HG02870 (cell line): ENCODE measurements at regions not wholly inside any gene's neighbourhood (a gene's known extent, or its start where the extent isn't known, plus 50 kb on each side); places are given as distances from the start of the nearest gene placed in this dataset.

Source experiments
- ATAC-seq: cut with Tn5 transposase; IDR thresholded peaks from one replicate; pipeline ENCODE4 v1.9.1; 2021; ENCODE audit warnings: mild to moderate bottlenecking, moderate library complexity; ENCODE audit not compliant: unreplicated experiment

DNA sequence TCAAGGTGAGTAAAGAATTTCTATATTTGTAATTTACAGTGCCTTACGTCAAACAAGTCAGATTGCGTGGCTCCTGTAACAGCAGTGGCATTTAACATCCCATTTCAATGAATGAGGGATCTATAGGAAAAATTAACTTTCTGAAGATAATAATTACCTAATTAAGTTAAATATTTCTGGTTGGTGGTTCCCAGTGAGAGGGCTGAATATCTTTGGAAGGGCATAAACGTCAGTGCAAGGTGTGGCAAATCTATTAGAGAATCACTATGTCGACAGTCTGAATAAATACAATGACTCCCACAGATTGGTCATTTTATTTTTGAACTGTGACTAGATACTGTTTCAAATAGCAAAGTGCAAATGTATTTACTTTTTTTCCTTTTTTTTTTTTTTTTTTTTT, 80.0 kb downstream of the S1PR1 start:
- no peak for ATAC-seq

DNA sequence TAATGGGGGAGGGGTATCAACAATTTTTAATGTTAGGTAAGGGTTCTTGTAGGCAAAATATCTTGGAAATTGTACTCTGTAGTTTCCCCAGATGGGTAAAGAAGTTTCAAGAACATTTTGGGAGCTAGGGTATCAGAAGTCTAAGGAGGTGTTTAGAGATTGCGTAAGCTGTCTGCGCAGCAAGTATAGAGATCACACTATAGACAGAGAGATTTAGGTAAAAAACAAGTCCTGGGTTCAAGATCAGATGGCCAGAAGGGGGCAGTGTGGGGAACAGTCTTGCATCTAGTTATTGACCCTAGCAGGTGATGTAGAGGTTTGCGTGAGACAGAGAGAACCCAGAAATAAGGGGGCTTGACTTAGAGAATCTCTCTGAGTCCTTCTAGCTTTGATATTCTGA, 80.8 kb downstream of the S1PR1 start:
- ATAC-seq, result no peak

DNA sequence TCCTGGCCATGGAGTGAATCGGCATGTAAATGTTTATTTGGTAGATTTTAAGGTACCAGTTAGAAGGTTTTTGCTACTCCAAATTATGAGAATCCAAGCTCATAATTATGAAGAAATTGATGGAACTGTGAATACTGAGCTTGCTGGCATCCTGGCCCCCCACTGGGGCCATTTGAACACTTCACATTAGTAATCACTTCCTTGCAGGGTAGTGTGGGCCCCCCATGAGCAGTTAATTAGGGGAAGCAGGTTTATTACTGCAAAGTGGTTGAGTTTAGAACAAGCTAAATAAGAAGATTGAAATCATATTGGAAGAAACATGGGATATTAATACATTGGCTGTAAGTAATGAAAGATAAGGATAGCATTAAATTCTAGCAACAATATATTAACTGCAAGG, 86.7 kb downstream of the S1PR1 start:
- no peak for ATAC-seq

DNA sequence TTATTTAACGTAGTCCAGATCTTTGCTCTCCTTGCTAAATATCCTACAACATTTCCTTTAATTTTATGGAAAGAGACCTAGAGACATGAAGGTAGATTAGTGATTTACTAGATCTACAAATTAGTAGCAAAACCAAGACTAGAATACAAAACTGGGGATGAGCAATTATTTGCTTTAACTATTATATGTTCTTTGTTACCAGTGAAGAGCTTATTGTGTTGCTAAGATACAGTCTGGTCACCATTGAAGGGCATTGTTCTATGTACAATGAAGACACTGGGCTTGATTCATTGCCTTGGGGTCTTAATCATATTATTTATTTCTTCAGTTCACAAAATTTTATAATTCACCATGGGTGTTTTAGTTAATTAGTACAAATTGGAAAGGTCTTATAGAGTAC, 88.3 kb downstream of the S1PR1 start:
- ATAC-seq, result no peak

DNA sequence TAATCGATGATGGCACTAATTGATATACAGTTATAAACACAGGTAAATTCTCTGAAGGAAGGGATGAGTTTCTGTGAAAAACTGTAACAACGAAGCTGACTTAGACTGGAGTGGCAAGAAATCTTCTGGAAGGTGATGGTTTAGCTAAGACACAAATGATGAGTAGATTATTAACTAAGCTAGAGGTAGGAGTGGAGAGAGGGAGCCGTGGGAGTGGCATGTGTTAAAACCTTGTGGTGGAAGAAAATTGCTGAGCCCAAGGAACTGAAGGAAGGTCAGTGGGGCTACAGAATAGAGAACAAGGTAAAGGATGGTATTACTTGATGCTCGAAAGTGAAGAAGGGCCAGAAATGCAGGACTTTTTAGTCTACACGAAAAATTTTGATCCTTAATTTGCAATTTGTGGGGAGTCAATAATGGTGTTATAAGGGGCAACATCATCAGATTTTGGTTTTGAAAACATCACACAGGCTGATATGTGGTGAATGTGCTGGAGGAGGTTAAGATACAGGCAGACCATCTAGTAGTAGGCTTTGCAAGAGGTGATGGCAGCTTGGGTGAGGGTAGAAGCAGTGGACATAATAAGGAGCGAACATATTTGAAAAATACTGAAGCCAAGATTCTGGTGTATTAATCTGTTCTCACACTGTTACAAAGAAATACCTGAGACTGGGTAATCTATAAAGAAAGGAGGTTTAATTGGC, 93.8 kb downstream of the S1PR1 start:
- no peak for ATAC-seq

DNA sequence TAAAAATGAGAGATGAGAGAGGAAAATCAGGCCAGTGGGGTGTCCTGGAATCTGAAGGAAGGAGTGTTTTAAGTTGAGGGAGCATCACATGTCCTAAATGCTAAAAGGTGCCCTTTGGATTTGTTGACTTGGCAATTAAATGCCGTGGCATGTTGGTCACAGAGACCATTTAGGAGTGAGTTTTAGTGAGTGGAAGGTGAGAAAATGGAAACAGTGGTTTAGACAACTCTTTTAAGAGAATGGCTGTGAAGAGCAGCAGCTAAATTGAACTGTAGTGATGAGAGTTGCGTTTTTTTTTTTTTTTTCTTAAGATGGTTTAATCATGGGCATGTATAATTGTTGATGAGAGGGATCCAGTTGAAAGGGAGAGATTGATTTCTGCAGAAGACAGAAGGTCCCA, 95.0 kb downstream of the S1PR1 start:
- ATAC-seq, result no peak

DNA sequence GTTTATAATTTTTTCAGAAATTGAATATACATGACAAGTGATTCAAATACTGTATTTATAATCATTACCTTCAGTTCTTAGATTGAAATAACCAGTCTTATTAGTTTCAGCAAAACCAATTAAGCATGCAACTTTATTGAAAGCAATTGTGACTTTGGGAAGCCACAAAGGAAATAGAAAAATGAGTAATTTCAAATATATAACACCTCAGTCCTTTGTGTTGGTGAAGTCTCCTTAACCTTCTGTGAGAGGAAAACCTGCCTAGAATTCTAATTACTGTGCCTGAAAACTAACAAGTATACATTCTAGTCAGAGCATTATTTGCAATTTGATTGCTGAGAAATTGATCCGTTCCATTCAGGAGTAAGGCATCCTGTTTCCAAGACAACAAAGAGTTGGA, 95.8 kb downstream of the S1PR1 start:
- ATAC-seq, result no peak

DNA sequence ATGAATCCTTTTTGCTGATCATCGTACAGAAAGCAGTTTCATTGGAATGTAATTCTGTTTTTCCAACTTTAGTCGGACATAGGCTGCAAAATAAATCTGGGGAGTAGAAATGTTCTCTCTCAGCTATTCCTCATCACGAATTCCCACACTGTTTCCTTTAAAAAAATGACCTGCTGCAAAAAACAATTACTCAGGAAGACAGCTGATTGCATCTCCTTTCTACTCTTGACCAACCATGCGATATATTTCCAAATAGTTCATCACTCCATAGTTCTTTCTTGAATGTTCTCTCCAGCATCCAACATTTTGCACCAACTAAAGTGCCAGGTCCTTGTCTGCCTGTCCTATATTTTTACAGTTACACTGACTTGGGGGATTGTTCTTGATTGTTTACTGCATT, 96.4 kb downstream of the S1PR1 start:
- no peak for ATAC-seq

DNA sequence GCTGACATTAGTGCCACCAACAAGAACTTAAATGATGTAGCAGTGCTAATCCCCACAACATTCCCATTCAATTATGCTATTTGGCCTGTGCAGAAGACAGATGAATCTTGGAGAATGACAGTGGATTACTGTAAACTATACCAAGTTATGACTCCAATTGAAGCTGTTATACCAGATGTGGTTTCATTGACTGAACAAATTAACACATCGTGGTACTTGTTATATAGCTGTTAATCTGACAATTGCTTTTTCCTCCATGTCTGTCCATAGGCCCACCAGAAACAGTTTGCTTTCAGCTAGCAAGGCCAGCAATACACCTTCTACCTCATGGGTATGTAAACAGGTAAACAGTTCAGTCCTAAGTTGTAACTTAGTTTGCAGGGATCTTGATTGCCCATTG, 101.1 kb downstream of the S1PR1 start:
- ATAC-seq, result no peak

DNA sequence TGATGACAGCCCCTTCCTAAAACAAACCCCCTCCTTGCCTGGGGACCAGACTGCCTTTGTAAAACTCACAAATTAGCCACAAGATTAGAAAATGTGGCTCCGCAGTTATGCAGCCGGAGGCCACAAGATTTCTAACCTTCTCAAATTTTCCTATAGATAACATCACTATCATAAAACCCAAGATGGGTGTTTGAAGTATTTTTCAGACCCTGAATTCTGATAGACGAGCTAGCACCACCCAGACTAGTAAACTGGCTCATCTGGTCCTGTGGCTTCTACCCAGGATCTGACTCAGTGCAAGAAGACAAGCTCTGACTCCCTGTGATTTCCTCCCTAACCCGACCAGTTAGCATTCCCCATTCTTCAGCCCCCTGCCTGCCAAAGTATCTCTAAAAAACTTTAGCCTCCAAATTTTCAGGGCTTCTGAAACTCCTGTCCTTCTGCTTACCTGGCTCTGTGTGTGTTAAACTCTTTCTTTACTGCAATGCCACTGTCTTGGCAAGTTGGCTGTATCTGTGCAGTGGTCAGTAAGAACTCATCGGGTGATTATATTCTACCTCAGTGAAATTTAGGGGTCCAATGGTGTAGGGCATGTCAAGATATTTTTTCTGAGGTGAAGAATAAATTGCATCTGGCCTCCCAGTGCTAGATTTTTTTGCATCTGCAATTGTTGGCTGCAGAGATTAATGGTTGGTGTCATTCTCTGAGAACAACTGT, 102.1 kb downstream of the S1PR1 start:
- no peak for ATAC-seq

DNA sequence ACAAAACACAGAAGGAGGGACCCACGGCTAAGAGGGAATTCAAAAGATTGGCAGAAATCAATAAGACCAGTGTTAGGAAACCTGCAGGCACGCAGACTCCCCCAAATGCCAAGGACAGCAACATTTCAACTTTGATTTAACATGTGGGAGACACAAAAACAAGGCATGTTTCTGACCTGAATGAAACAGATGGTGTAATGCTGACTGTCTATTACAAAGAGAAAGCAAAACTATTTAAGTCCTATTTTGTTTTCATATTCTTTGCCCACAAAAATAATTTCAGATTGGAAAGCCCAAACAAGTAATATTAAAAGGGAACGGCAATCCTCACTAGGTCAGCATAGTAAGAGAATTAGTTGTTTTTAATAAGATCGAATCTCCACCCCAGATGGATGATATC, 107.9 kb downstream of the S1PR1 start:
- no peak for ATAC-seq

DNA sequence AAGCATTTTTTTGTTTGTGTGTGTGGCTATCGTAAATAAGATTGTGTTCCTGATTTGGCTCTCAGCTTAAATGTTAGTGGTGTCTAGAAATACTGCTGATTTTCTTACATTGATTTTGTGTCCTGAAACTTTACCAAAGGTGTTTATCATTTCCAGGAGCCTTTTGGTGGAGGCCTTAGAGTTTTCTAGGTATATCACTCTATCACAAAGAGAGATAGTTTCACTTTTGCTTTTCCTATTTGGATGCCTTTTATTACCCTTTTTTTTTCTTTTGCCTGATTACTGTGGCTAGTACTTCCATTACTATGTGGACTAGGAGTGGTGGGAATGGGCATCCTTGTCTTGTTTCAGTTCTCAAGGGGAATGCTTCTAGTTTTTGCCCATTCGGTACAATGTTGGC, 109.6 kb downstream of the S1PR1 start:
- no peak for ATAC-seq

DNA sequence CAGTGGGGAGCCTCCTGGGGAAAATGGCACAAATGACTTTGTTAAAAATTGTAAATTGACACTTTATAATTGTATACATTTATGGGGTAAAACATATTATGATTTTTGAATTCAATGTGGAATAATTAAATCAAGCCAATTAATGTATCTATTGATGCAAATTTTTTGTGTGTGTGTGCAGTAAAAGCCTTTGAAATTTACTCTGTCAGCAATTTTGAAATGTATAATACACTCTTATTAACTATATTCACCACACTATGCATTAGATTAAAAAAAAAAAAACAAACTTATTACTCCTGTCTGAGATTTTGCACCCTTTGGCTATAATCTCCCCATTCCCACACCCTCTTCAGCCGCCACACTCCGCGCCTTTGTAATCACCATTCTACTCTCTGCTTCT, 119.2 kb downstream of the S1PR1 start:
- ATAC-seq, result no peak

DNA sequence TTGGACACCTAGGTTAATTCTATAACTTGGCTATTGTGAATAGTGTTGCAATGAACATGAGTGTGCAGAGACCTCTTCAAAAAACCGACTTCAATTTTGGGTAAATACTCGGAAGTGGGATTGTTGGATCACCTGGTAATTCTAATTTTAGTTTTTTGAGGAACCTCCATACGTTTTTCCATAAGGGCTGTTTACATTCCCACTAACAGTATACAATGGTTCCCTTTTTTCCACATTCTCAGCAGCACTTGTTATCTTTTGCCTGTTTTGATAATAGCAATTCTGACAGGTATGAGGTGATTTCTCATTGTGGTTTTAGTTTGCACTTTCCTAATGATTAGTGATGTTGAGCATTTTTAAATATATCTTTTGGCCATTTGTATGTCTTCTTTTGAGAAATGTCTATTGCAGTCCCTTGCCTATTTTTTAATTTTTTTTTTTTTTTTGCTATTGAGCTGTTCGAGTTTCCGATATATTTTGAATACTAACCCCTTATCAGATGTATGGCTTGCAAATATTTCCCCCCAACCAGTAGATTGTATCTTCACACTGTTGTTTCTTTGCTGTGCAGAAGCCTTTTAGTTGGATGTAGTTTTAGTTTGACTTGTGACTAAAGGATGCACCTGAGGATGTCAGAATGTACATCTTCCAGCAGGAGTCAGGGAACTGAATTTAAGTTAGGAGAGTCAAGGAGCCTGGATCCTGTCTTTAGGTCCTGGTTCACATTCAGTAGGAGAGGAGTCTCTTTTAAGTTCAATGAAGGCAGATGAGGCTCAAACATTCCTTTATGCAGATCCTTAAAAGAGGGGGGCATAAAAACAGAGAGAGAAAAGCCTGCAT, 120.0 kb downstream of the S1PR1 start:
- peak; percentile 9 for ATAC-seq

DNA sequence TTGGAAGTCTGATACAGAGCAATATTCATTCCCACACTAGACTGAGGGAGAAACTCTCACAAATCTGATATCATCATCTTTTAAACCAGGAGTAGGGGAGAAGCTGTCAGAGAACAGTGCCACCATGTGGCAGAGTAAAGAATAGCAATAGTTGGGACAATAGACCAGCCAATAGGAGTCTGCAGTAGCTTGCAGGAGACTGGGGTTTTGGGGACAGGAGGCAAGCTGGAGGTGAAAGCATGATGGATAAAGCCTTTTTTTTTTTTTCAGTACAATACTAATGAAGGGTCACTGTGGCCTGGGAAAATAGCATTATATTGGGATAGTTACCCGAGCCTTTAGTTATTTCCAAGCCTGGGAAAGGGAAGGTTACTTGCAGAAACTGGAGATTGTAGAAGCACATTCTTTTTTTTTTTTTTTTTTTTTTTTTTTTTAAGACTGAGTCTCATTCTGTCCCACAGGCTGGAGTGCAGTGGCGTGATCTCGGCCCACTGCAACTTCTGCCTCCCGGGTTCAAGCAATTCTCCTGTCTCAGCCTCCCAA, 120.7 kb downstream of the S1PR1 start:
- peak; percentile 92 for ATAC-seq

DNA sequence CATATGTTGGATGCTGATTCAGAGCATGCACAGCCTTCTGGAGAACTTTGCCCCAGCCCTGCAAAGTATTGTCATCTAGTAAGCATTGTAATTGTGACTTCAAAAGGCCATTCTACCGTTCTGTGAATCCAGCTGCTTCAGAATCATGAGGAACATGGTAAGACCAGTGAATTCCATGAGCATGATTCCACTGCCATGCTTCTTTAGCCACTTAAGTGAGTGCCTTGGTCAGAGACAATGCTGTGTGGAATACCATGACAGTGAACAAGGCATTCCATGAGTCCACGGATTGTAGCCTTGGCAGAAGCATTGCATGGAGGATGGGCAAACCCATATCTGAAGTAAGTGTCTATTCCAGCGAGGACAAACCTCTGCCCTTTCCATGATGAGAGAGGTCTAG, 123.7 kb downstream of the S1PR1 start:
- no peak for ATAC-seq

DNA sequence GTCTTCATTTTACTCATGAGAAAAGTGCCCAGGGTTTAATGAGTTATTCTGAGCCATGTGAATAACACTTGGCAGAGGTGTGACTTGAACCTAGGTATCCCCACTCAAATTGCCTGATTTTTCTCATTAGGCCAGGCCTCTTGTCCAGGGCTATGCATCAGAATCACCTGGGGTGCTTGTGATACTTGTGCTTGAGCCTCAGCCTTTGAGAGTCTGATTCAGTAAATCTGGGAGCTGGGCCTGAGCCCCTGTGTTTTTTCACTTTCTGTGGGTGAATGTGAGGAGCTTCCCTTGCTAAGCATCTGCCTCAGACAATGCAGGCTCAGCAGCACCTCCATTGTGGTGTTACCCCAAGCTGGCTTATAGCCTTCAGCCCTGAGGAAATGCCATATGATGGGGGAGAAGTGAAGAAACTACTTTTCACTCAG, 127.1 kb downstream of the S1PR1 start:
- peak; percentile 39 for ATAC-seq

DNA sequence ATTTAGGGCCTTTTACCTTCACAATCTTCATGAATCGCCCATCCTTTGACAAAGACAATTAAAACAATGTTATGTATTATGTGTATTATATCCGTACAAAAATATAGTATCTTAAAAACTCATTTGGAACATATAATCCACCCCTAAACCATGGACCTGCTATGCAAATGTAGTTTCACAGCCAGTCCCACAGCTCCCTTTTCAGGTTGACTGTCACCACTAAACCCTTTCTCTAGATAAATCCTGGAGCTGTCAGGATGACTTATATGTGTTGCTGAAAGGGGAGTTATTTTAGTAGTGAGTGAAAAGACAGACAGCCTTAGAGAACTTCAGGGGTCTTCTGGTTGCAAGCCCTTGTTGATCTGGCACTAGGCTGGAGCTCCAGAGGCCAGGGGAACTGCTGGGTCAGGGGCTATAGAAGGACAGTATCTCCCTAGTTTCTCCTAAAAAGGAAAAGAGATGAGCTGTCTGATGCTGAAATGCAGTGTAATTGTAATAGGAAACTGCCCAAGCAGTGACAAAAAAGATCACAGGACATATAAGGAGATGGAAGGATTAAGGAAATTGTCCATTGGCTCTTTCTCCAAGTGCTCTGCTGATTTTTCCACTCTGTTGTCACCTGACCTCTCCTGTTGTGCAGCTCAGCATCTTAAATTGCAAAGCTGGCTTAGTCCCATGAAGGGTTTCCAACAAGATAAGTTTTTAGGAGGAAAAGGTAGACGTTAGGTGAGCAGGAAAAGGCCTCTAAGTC, 127.7 kb downstream of the S1PR1 start:
- ATAC-seq, result peak; percentile 79

DNA sequence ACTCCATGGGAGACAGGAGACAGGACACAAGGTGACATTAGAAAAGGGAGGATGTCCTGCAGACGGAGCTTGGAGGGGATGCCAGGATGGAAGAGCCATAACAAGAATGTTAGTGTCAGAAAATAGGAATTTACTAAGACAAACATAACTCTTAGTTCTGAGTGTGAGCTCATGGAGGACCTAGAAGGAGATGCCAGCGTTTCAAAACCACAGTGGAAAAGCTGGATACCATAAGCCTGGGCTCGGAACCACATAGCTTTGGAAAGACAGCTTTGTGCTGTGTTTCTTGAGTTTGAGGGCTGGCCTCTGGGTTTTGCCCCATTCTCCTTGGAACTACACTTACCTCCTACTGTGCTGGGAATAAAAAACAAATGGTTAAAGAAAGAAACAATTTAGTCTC, 128.4 kb downstream of the S1PR1 start:
- ATAC-seq, result no peak

DNA sequence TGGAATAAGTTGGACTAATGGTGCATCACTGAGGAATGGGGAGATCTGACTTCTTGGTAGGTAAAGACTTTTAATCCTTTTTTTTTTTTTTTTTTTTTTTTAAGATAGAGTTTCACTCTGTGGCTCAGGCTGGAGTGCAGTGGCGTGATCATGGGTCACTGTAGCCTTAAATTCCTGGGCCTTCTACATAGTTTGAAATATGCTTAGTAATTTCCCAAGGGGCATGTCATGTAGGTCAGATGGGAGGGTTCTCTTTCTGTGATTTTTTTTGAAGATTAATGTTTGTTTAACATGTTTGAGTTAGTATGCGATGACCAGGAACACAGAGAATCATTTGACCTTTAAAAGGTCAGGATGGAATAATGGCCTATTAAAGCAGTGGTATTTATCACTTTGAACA, 129.1 kb downstream of the S1PR1 start:
- ATAC-seq, result no peak
